Pancreas (tissue), 10 donors: ENCODE measurements at regions not wholly inside any gene's neighbourhood (a gene's known extent, or its start where the extent isn't known, plus 50 kb on each side); places are given as distances from the start of the nearest gene placed in this dataset.

Experiments
- ATAC-seq, 4 donors: fragments of 200-7000 bp; cut with Tn5 transposase; one replicate each; pipeline versions ENCODE4 v1.8.0 to v1.9.1; 2020; ENCODE audit warnings: mild to moderate bottlenecking in 4 of 4, moderate library complexity in 4 of 4
- DNase-seq, 6 donors: peaks; one replicate each; pipeline ENCODE4 v3.0.0-alpha.2; 2020
- FAIRE-seq: peaks from 2 replicates; lab custom pipeline; 2012; peaks lifted over from hg19 to GRCh38; lab: Jason Lieb, UNC
- H3K27ac ChIP-seq, 4 donors: fragments of 200-600 bp; sonication (generic); 1 replicate in 3 of 4; 2 replicates in 1 of 4; pipeline versions ENCODE4 v1.5.0 to v1.8.0; 2020
- H3K27me3 ChIP-seq, 4 donors: fragments of 200-600 bp; one replicate each; pipeline ENCODE4 v1.8.0; 2021
- H3K36me3 ChIP-seq, 3 donors: fragments of 200-600 bp; sonication (generic) in 1 of 3; one replicate each; pipeline versions ENCODE4 v1.5.0 to v1.8.0; 2020 to 2021
- H3K4me1 ChIP-seq, 3 donors: fragments of 200-600 bp; one replicate each; pipeline ENCODE4 v1.8.0; 2021
- H3K4me3 ChIP-seq, 4 donors: fragments of 200-600 bp; sonication (generic) in 2 of 4; one replicate each; pipeline versions ENCODE4 v1.5.0 to v1.8.0; 2020 to 2021
- H3K9me3 ChIP-seq, 4 donors: fragments of 200-600 bp; one replicate each; pipeline ENCODE4 v1.8.0; 2021
- CTCF ChIP-seq, 4 donors: fragments of 200-600 bp; sonication (generic) in 3 of 4; IDR thresholded peaks; one replicate each; pipeline versions ENCODE4 v1.5.0 to v1.8.0; 2021; ENCODE audit warnings: antibody characterized with exemption in 4 of 4
- WGBS, 2 donors: extraction: QIAGEN DNeasy Blood & Tissue Kit; methylation state at CpG; one replicate each; pipeline ENCODE4 v1.1.7; 2013; 5-methylcytosine and 5-hydroxymethylcytosine counted together
- intact Hi-C, 3 donors: fragments of 100-400 bp; cut with DNase I; formaldehyde crosslinking; loops; one replicate each; pipeline versions ENCODE4 v1.11.1 to v1.14.2; 2022
- donor health status: healthy with polysubstance abuse.
- donor health status: DM: no; HTN: no; CAD: no; lungs with moderate emphysema.
- donor health status: DM: no; HTN: no; CAD: no.
- donor health status: control.
- donor health status: control.
- donor health status: Bipolar disorder and iron deficiency.
- donor health status: DM: yes; HTN: yes; CAD: no.
- donor health status: DM: no; HTN: no; CAD: no.
- donor health status: DM: no; HTN: no; CAD: no.
- donor health status: DM: yes; HTN: yes; CAD: no.

- intact Hi-C loops: no loop called here
- no peak for ATAC-seq
- no peak for TF ChIP-seq CTCF (IDR thresholded peaks at IDR 0.05)
- Histone ChIP-seq H3K4me3 (no peak overlapping the region), H3K36me3 (no peaks in the 10 kb centered on the region), H3K27me3 (no peaks in the 10 kb centered on the region), H3K9me3 (no peaks in the 10 kb centered on the region), H3K27ac (no peak overlapping the region), H3K4me1 (no peaks in the 10 kb centered on the region)
- WGBS, 2 donors: 32 to 53% methylated on average over 2 of the region's 2 CpGs
- peak in 1 of 6 donors; percentile 27 for DNase-seq
- no peak for FAIRE-seq
Measured at GRCh38 chr11:97325693-97326092, 935.9 kb downstream of the JRKL start.

DNA sequence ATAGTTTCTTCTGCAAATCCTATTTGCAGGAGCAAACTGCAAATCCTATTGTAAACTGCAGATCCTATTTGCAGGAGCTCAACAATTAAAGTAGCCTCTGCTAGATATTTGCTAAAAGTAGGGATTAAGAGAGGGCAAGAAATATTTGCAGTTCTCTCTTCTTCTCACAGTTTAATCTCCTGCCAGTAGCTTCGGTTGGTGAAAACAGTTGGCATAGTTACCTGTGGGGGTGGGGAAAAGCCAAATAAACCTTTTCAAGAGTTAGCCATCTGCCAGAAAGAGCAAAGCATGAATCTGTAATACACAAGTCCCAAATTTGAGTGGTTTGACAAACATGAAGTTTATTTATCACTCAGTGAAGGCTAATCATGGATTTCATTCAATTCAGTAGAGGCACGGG is 942.5 kb downstream of the JRKL start:
- no peak for FAIRE-seq
- no peak for ATAC-seq

DNA sequence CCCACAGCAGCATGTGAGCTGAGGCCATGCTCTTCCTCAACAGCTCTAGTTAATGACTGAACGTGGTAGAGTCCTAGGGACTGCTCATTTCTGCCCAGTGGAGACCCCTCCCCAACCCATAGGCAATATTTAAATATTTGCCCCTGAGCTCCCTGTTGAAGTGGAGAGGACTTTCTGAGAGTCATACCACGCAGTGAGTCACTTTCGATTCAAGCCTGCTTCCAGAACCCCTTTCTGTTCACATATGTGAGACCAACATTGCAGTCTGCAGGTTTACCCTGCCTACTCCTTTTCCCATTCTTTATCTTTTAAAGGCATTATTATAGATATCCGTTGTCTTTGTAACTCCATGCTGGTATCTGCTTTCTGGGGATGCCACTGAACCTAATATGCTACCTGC is 946.3 kb downstream of the JRKL start:
- no peak for TF ChIP-seq CTCF (IDR thresholded peaks at IDR 0.05)
- no peaks in the 10 kb centered on the region for H3K27me3 ChIP-seq
- no peak for FAIRE-seq
- no peak overlapping the region for H3K27ac ChIP-seq
- no peak for ATAC-seq
- H3K36me3 ChIP-seq: no peaks in the 10 kb centered on the region
- no peaks in the 10 kb centered on the region for H3K4me1 ChIP-seq
- H3K4me3 ChIP-seq: no peak overlapping the region
- H3K9me3 ChIP-seq: no peaks in the 10 kb centered on the region
- WGBS, 2 donors: 48 to 64% methylated on average over 4 of the region's 4 CpGs
- intact Hi-C loops: no loop called here
- no peak for DNase-seq

More for the DNA sequence above, 942.5 kb downstream of the JRKL start:
- H3K4me1 ChIP-seq: no peaks in the 10 kb centered on the region
- TF ChIP-seq CTCF (IDR thresholded peaks at IDR 0.05): no peak
- 21 to 25% methylated on average over 2 of the region's 2 CpGs for WGBS, 2 donors
- H3K27me3 ChIP-seq: no peaks in the 10 kb centered on the region
- no peak overlapping the region for H3K27ac ChIP-seq
- no peak for DNase-seq
- intact Hi-C loops: no loop called here
- no peak overlapping the region for H3K4me3 ChIP-seq
- H3K9me3 ChIP-seq: no peaks in the 10 kb centered on the region
- H3K36me3 ChIP-seq: no peaks in the 10 kb centered on the region

DNA sequence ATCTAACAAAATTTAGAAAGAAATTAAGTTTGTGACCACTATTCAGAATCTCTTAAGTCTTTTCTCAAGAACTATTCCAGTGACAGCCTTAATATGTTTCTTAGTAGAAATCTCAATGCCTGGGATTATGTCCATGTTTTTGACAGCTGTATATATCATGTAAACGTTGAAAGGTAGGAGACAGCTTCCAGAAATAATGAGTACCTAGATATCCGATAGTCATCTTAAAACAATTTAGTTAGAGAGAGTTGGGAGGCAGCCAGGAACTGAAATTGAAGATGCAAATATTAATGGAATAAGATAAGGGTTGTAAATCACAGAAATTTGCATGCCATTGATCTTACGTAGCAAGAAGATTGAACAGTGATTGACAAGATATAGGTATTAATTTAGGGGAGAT is 955.2 kb downstream of the JRKL start:
- no peaks in the 10 kb centered on the region for H3K36me3 ChIP-seq
- H3K4me1 ChIP-seq: no peaks in the 10 kb centered on the region
- WGBS, 2 donors: 32 to 36% methylated on average over 3 of the region's 3 CpGs
- DNase-seq (no peak), ATAC-seq (no peak), FAIRE-seq (no peak)
- intact Hi-C loops: no loop called here
- H3K27ac ChIP-seq: no peak overlapping the region
- H3K4me3 ChIP-seq: no peak overlapping the region
- H3K27me3 ChIP-seq: no peaks in the 10 kb centered on the region
- no peaks in the 10 kb centered on the region for H3K9me3 ChIP-seq
- TF ChIP-seq CTCF (IDR thresholded peaks at IDR 0.05): no peak

DNA sequence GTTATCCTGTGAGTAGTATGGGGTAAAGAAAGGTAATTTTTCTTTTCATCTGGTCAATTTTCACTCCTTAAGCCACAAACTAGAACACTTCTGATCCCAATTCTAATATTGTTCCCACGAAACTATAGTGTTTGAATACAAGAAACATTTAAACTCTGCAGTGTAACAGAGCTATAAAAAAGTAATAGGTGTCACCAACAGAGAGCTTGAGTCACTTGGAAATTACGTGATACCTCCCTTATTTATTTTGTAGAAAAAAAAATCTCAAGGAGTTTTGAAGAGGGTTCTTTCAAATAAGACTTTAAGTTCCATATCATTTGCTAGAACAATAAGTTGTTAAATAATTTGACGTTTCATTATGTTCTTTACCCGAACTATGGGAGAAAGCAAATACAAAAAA is 959.4 kb downstream of the JRKL start:
- Histone ChIP-seq H3K27me3 (no peaks in the 10 kb centered on the region), H3K9me3 (no peaks in the 10 kb centered on the region), H3K27ac (no peak overlapping the region), H3K4me3 (no peak overlapping the region), H3K4me1 (no peaks in the 10 kb centered on the region), H3K36me3 (no peaks in the 10 kb centered on the region)
- intact Hi-C loops: no loop called here
- DNase-seq (no peak), FAIRE-seq (no peak), ATAC-seq (no peak)
- whole genome bisulfite sequencing, 2 donors: 37 to 38% methylated on average over 4 of the region's 4 CpGs
- no peak for TF ChIP-seq CTCF (IDR thresholded peaks at IDR 0.05)
